NCI-H2171 (cell line): ENCODE measurements at regions not wholly inside any gene's neighbourhood (a gene's known extent, or its start where the extent isn't known, plus 50 kb on each side); places are given as distances from the start of the nearest gene placed in this dataset.

Source experiments
- DNase-seq: peaks from one replicate; lab custom pipeline; 2025; lab: John Stamatoyannopoulos, UW

GRCh38 chr4:36823199-36823967 lies 421.2 kb upstream of the NWD2 start:
- no peak for DNase-seq

DNA sequence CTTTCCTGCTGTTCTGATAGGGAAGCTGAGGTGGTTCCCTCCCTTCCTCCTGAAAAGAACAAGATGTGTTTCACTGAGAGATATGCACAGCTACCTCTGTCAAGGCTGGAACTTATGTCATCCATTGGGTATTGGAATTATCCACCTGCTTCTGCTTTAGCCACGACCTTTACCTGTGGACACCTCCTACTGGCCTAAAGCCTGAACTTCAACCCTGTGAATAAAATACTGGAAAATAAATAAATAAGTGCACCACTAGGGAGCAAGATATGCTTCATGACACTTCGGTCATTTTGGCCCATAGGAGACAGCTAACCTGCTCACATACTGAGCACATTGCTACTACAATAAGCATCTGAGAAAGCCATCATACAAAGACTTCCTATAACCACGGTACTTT lies 419.9 kb upstream of the NWD2 start:
- DNase-seq, result no peak

DNA sequence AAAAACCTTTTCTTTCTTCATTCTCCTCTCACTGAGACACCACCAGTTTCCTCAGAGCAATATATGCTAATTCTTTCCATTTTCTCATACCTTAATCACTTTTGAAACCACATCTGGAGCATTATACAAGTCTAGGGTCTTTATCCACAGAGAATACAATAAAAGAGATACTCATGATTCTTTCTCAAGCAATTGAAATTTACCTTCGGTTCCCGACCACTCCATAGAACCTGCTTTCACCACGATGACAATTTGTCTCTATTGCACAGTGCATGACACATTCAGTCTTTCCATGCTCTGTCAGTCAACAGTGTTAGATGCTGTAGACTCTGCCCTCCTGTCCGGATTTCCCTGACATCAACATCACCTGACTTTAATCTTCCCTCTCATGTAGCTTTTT lies 409.3 kb upstream of the NWD2 start:
- no peak for DNase-seq

DNA sequence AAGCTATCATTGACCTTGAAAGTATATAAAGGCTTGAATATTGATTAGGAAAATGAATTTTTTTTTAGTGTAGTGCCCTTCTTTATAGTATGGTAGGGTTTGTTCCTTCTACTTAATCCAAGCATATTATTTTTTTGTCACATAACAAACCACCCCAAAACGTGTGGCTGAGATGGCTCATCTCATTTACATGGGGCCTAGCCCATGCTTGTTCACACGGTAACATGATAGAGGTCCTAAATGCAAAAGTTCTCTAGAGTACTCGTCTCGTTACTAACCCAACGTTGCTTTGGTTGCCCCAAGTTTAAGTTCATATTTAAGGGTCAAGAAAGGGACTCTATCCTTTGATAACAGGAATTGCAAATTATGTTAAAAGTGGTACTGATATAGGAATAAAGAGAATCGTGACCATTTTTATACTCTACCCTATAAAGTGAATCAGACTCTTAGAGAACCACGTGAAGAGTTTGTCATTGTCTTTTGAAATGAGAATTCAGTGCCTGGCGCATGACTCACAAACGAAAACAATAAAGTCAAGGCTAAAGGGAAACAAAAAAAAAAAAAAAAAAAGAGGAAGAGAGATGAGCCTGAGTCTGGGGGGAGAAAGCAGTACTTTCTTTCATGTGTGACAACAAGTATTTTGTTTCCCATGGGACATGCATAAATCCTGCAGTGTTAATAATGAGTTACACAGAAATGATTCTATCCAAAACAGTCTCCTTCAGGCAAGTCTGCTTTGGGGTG lies 402.8 kb upstream of the NWD2 start:
- DNase-seq, result no peak

GRCh38 chr4:36844448-36844847 lies 400.1 kb upstream of the NWD2 start:
- no peak for DNase-seq

GRCh38 chr4:36852856-36853255 lies 391.7 kb upstream of the NWD2 start:
- DNase-seq, result no peak

DNA sequence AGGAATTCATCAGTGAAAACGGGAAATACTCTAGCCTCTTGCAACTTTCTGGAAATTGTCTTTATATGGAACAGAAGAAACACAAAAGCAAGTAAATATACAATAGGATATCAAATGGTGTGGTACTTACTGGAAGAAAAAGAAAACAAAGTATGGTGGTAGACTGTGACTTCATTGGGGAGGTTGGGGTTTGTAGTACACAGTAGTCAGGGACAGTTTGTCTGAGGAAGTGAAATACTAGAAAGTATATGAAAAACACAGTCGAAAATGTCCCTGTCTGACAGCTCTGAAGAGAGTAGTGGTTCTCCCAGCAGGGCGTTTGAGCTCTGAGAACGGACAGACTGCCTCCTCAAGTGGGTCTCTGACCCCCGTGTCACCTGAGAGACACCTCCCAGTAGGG lies 390.0 kb upstream of the NWD2 start:
- DNase-seq, result no peak

GRCh38 chr4:36863601-36864000 lies 380.9 kb upstream of the NWD2 start:
- no peak for DNase-seq

DNA sequence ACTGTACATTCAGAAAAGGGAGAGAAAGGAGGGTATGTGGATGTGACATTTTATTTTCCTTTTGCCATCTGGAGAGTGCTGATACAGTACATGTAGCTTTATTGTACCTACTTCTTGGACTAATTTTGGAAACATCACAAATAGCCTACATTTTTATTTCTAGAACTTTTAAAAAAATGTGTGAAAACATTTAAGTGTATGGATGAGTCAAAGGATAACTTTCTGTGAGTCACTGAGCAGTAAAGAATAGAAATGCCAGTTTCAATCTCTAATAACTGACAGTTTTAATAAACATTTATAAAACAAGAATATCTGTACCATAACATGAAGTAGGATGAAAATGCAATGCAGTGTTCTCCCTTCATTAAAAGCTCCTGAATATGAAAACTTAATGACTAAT lies 374.4 kb upstream of the NWD2 start:
- DNase-seq, result no peak

DNA sequence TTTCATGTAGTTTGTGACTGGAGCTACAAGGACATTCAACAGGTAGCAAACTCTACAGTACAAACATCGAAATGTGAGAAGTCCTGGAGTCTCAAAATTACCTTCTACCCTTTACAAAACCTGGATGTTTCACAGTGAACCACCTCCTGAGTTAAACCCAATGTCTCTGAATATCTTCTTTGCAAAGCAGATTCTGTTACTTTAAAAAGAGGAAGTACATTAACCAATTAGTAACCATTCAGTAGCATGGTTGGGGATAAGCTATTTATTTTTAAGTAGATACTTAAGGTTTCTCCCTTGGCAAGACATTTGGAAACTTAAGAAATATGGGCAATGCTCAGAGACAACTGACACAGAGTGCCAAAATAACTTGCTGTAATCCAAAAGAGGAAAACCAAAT lies 371.9 kb upstream of the NWD2 start:
- no peak for DNase-seq

DNA sequence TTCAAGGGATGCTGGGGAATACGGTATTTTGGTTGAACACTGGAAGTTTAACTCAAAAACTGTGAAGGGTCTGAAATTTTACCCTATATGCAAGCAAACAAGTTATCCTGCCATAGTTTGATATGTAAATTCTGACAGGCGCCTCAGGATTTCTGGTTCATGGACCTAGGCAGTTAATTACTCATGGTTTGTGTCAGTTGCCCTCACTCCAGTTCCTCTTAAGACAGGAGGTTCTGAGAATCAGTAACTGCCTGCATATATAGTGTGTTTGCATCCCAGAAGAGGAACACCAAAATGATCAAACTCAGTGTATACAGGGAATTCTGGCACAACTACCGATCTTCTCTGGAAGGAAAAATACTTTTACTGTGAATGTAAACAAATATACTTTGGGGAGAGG lies 360.4 kb upstream of the NWD2 start:
- DNase-seq, result no peak

GRCh38 chr4:36891971-36892370 lies 352.6 kb upstream of the NWD2 start:
- DNase-seq, result no peak

GRCh38 chr4:36900446-36900987 lies 344.0 kb upstream of the NWD2 start:
- DNase-seq, result no peak

DNA sequence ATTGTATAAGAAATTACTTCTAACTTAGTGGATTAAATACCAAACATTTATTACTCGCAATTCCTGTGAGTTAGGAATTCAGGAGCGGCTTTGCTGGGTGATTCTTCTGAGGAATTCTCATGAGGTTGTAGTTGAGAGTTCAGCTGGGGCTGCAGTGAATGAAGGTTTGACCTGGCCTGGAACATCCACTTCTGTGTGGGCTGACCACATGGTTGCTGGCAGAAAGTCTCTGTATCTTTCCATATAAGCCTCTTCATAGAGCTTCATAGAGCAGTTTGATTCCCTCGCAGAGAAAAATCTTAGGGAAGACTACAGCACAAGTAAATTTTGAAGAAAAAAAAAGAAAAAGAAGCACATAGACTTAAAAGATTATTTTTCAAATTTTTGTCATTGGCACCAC lies 339.7 kb upstream of the NWD2 start:
- no peak for DNase-seq

DNA sequence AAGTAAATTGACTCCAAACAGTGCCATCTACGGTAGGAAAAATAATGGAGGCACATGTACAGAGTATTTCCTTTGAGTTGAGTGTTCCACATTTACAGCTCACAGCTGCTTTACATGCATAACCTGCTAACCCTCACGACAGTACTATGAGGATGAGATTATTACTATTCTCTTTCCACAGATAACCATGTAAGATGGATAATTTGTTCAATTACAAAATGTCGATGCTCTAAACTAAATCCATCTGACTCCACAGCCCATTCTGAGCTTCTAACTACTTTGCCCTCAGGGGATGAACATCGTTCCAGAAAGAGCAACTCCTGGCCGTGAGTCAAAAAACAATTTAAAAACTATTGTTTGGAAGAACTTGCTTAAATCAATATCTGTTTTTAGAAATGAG lies 330.4 kb upstream of the NWD2 start:
- no peak for DNase-seq

GRCh38 chr4:36915717-36916116 lies 328.8 kb upstream of the NWD2 start:
- DNase-seq, result no peak

DNA sequence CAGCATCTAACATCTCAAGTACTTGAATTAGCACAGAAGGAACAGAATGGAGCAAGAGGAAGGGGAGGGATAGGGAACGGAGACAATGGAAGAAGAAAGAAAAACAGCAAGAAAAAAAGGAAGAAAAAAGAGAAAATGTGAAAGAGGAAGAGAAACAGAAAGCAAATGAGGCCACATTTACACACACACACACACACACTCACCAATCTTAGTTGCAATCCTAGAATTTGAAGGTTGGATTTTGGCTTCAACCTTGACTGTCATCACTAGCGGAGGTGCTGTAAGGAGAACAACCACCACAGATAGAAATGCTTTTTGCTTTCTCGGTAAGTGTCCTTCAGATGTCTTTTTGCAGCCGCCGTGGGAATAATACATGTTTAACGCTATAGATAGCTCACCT lies 327.1 kb upstream of the NWD2 start:
- DNase-seq, result no peak

GRCh38 chr4:36919721-36920120 lies 324.8 kb upstream of the NWD2 start:
- DNase-seq, result no peak

DNA sequence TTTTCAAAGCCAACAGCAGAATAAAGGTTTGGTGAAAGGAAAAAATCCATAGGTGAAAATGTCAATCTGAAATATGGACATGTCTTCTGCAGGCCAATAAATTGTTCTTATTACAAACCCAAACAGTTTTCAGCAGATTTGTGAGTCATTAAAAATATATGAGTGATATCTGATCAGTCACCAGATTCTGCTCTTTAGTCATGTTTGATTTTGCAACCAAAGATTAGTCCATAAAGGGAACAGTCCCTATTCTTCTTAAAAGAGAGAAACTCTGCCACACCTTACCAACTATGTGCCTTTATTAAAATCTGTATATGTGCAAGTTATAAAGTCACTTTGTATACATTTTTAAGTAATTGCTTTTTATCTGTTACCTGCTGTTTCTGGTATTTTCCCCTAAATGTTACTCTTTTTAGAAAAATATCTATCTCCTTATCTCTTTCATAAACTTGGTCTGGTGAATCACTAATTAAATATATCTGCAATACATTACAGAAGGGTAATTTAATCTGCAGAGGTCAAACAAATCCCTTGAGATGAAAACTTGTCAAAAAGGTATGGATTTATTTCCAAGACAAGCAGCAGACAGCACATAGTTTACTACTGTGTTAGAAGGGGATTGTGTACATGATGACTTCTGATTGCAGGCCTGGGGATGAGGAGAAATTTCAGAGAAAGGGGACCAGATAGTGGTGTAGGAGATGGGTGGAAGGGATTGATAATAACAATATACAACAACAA lies 322.9 kb upstream of the NWD2 start:
- no peak for DNase-seq

- no peak for DNase-seq
Observed at GRCh38 chr4:36930562-36931111, 313.9 kb upstream of the NWD2 start.

- no peak for DNase-seq
Observed at GRCh38 chr4:36944232-36944631, 300.3 kb upstream of the NWD2 start.

DNA sequence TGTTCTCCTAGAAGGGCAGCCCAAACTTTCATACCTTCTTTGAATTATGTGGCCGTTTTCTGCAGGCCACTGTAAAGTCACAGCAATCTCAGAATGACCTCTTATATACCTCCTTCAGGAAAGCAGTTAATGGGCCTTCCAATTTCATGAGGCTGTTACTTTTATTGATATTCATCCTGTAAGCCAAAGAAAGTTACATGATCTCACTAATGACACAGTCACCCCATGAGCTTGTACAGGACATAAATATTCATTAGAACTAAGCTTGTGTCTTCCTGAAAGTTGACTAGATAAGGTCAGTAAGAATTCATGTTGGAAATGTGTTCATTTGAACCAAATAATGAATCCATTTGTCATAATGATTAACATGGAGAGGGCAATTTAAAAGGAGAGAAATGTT lies 283.1 kb upstream of the NWD2 start:
- DNase-seq, result no peak
